ENCODE measurements at regions not wholly inside any gene's neighbourhood (a gene's known extent, or its start where the extent isn't known, plus 50 kb on each side); places are given as distances from the start of the nearest gene placed in this dataset.

GRCh38 chr12:125211464-125211863 is 146.2 kb downstream of the AACS start:
- FAIRE-seq (no peak), DNase-seq (ENCODE audit: insufficient read length, low spot score) (no peak)
- no peak for TF ChIP-seq POLR2A (IDR thresholded peaks at IDR 0.05; ENCODE audit: low read depth, low read length)

GRCh38 chr12:125214289-125214688 is 149.1 kb downstream of the AACS start:
- no peak for DNase-seq (ENCODE audit: insufficient read length, low spot score)
- no peak for TF ChIP-seq POLR2A (IDR thresholded peaks at IDR 0.05; ENCODE audit: low read depth, low read length)
- FAIRE-seq: no peak

GRCh38 chr12:125216756-125217155 is 151.5 kb downstream of the AACS start:
- FAIRE-seq (no peak), DNase-seq (ENCODE audit: insufficient read length, low spot score) (no peak)
- no peak for TF ChIP-seq POLR2A (IDR thresholded peaks at IDR 0.05; ENCODE audit: low read depth, low read length)

- no peak for TF ChIP-seq POLR2A (IDR thresholded peaks at IDR 0.05; ENCODE audit: low read depth, low read length)
- no peak for DNase-seq (ENCODE audit: insufficient read length, low spot score)
- no peak for FAIRE-seq
Observed at GRCh38 chr12:125217308-125217707, 152.1 kb downstream of the AACS start.

- no peak for FAIRE-seq
- DNase-seq (ENCODE audit: insufficient read length, low spot score): no peak
- no peak for TF ChIP-seq POLR2A (IDR thresholded peaks at IDR 0.05; ENCODE audit: low read depth, low read length)
Observed at GRCh38 chr12:125218952-125219351, 153.7 kb downstream of the AACS start.

GRCh38 chr12:125220404-125221273 is 155.4 kb downstream of the AACS start:
- FAIRE-seq (no peak), DNase-seq (ENCODE audit: insufficient read length, low spot score) (no peak)
- TF ChIP-seq POLR2A (IDR thresholded peaks at IDR 0.05; ENCODE audit: low read depth, low read length): no peak

- DNase-seq (ENCODE audit: insufficient read length, low spot score) (no peak), FAIRE-seq (no peak)
- no peak for TF ChIP-seq POLR2A (IDR thresholded peaks at IDR 0.05; ENCODE audit: low read depth, low read length)
Observed at GRCh38 chr12:125221602-125222001, 156.4 kb downstream of the AACS start.

GRCh38 chr12:125222876-125223275 is 157.6 kb downstream of the AACS start:
- DNase-seq (ENCODE audit: insufficient read length, low spot score) (no peak), FAIRE-seq (no peak)
- TF ChIP-seq POLR2A (IDR thresholded peaks at IDR 0.05; ENCODE audit: low read depth, low read length): no peak

GRCh38 chr12:125225641-125226040 is 160.4 kb downstream of the AACS start:
- TF ChIP-seq POLR2A (IDR thresholded peaks at IDR 0.05; ENCODE audit: low read depth, low read length): no peak
- FAIRE-seq: no peak

GRCh38 chr12:125228519-125229260 is 163.5 kb downstream of the AACS start:
- FAIRE-seq: no peak
- DNase-seq (ENCODE audit: insufficient read length, low spot score): no peak

More at GRCh38 chr12:125225641-125226040, 160.4 kb downstream of the AACS start:
- DNase-seq (ENCODE audit: insufficient read length, low spot score): no peak

GRCh38 chr12:125229878-125230530 is 164.8 kb downstream of the AACS start:
- no peak for FAIRE-seq
- DNase-seq (ENCODE audit: insufficient read length, low spot score): no peak
- no peak for TF ChIP-seq POLR2A (IDR thresholded peaks at IDR 0.05; ENCODE audit: low read depth, low read length)

More at GRCh38 chr12:125228519-125229260, 163.5 kb downstream of the AACS start:
- no peak for TF ChIP-seq POLR2A (IDR thresholded peaks at IDR 0.05; ENCODE audit: low read depth, low read length)

- TF ChIP-seq POLR2A (IDR thresholded peaks at IDR 0.05; ENCODE audit: low read depth, low read length): no peak
- DNase-seq (ENCODE audit: insufficient read length, low spot score): no peak
Observed at GRCh38 chr12:125233319-125233718, 168.1 kb downstream of the AACS start.

GRCh38 chr12:125239563-125239962 is 174.3 kb downstream of the AACS start:
- no peak for TF ChIP-seq POLR2A (IDR thresholded peaks at IDR 0.05; ENCODE audit: low read depth, low read length)
- FAIRE-seq (no peak), DNase-seq (ENCODE audit: insufficient read length, low spot score) (no peak)

More at GRCh38 chr12:125233319-125233718, 168.1 kb downstream of the AACS start:
- FAIRE-seq: no peak

GRCh38 chr12:125240717-125241116 is 175.5 kb downstream of the AACS start:
- no peak for TF ChIP-seq POLR2A (IDR thresholded peaks at IDR 0.05; ENCODE audit: low read depth, low read length)
- FAIRE-seq: no peak
- no peak for DNase-seq (ENCODE audit: insufficient read length, low spot score)

Measured in H54 (cell line).